GM23338 (cell line): ENCODE measurements at regions not wholly inside any gene's neighbourhood (a gene's known extent, or its start where the extent isn't known, plus 50 kb on each side); places are given as distances from the start of the nearest gene placed in this dataset.

ENCODE experiments used
- ATAC-seq: fragments of 200-7000 bp; cut with Tn5 transposase; 3 replicates; pipeline ENCODE4 v1.9.1; 2020
- DNase-seq: peaks from one replicate; pipeline ENCODE4 v3.0.0-alpha.2; 2015; ENCODE audit warnings: low spot score
- H2AFZ ChIP-seq: fragments of 200-600 bp; sonication (generic); 2 replicates; pipeline ENCODE4 v1.8.0; 2016; ENCODE audit warnings: antibody characterized with exemption, mild to moderate bottlenecking, moderate library complexity
- H3F3A ChIP-seq: fragments of 200-600 bp; sonication (generic); replicated peaks from 2 replicates; pipeline ENCODE4 v1.8.0; 2017; ENCODE audit warnings: antibody characterized with exemption, mixed run types, low read depth
- H3K27ac ChIP-seq: fragments of 200-600 bp; sonication (generic); 2 replicates; pipeline ENCODE4 v1.6.1; 2016; ENCODE audit warnings: low read depth
- H3K27me3 ChIP-seq: fragments of 200-600 bp; sonication (generic); 2 replicates; pipeline ENCODE4 v1.8.0; 2016; ENCODE audit warnings: mild to moderate bottlenecking, mixed run types, moderate library complexity; ENCODE audit not compliant: insufficient read depth
- H3K36me3 ChIP-seq: fragments of 200-600 bp; sonication (generic); 2 replicates; pipeline ENCODE4 v1.8.0; 2016; ENCODE audit warnings: mild to moderate bottlenecking; ENCODE audit not compliant: insufficient read depth
- H3K4me1 ChIP-seq: fragments of 200-600 bp; sonication (generic); 2 replicates; pipeline ENCODE4 v1.8.0; 2016; ENCODE audit warnings: mild to moderate bottlenecking, moderate library complexity; ENCODE audit not compliant: insufficient read depth
- H3K4me2 ChIP-seq: fragments of 200-600 bp; sonication (generic); 2 replicates; pipeline ENCODE4 v1.7.1; 2017; ENCODE audit warnings: mixed run types
- H3K4me3 ChIP-seq: fragments of 200-600 bp; sonication (generic); 2 replicates; pipeline ENCODE4 v1.6.1; 2016; ENCODE audit warnings: mixed run types
- H3K79me2 ChIP-seq: fragments of 200-600 bp; sonication (generic); replicated peaks from 2 replicates; pipeline ENCODE4 v1.8.0; 2017; ENCODE audit warnings: mild to moderate bottlenecking; ENCODE audit not compliant: insufficient read depth
- H3K9me2 ChIP-seq: fragments of 200-600 bp; sonication (generic); 2 replicates; pipeline ENCODE4 v1.8.0; 2017; ENCODE audit not compliant: insufficient read depth
- H4K20me1 ChIP-seq: fragments of 200-600 bp; sonication (generic); replicated peaks from 2 replicates; pipeline ENCODE4 v1.8.0; 2017; ENCODE audit warnings: mild to moderate bottlenecking; ENCODE audit not compliant: insufficient read depth
- H3K27ac Mint-ChIP-seq: 2 replicates; pipeline ENCODE4 v1.8.0; 2020; ENCODE audit warnings: inconsistent platforms, mild to moderate bottlenecking, moderate library complexity, mixed read lengths
- H3K27me3 Mint-ChIP-seq: 3 replicates; pipeline ENCODE4 v1.8.0; 2022; ENCODE audit warnings: low read depth, mild to moderate bottlenecking, moderate library complexity, mixed read lengths, inconsistent platforms; ENCODE audit not compliant: insufficient read depth, poor library complexity
- H3K36me3 Mint-ChIP-seq: 3 replicates; pipeline ENCODE4 v1.8.0; 2021; ENCODE audit warnings: low read depth, mild to moderate bottlenecking, inconsistent platforms, moderate library complexity, mixed read lengths
- H3K4me1 Mint-ChIP-seq: 3 replicates; pipeline ENCODE4 v1.8.0; 2020; ENCODE audit warnings: mild to moderate bottlenecking, inconsistent platforms, mixed read lengths
- H3K4me3 Mint-ChIP-seq: 3 replicates; pipeline ENCODE4 v1.8.0; 2021; ENCODE audit warnings: moderate library complexity, mild to moderate bottlenecking, inconsistent platforms, mixed read lengths
- H3K9me3 Mint-ChIP-seq: 3 replicates; pipeline ENCODE4 v1.8.0; 2020; ENCODE audit warnings: moderate library complexity, mild to moderate bottlenecking, inconsistent platforms, mixed read lengths
- CREB1 ChIP-seq: fragments of 250-450 bp; sonication (Bioruptor Pico); IDR thresholded peaks from 2 replicates; pipeline ENCODE4 v1.5.0; 2020; ENCODE audit warnings: low read depth, mild to moderate bottlenecking, moderate library complexity
- ETS1 ChIP-seq: IDR thresholded peaks from 2 replicates; pipeline ENCODE4 v1.6.1; 2016; ENCODE audit warnings: antibody characterized with exemption
- EZH2 ChIP-seq: fragments of 200-600 bp; sonication (generic); IDR thresholded peaks from one replicate; pipeline ENCODE4 v1.8.0; 2017; ENCODE audit warnings: antibody characterized with exemption, mild to moderate bottlenecking, low read depth; ENCODE audit not compliant: unreplicated experiment
- EZH2phosphoT487 ChIP-seq: fragments of 200-600 bp; sonication (generic); IDR thresholded peaks from one replicate; pipeline ENCODE4 v1.8.1; 2018; ENCODE audit warnings: antibody characterized with exemption; ENCODE audit not compliant: unreplicated experiment
- JUNB ChIP-seq: IDR thresholded peaks from one replicate; pipeline ENCODE4 v1.6.1; 2016; ENCODE audit warnings: antibody characterized with exemption; ENCODE audit not compliant: unreplicated experiment
- POLR2AphosphoS5 ChIP-seq: IDR thresholded peaks from 2 replicates; pipeline ENCODE4 v1.6.1; 2016; ENCODE audit warnings: antibody characterized with exemption, low read depth
- STAT1 ChIP-seq: IDR thresholded peaks from one replicate; pipeline ENCODE4 v1.6.1; 2016; ENCODE audit warnings: antibody characterized with exemption; ENCODE audit not compliant: unreplicated experiment
- ZNF331 ChIP-seq: fragments of 250-450 bp; sonication (Bioruptor Pico); IDR thresholded peaks from 2 replicates; pipeline ENCODE4 v1.5.0; 2020; ENCODE audit warnings: low read depth, mild to moderate bottlenecking, moderate library complexity
- TF ChIP-seq, protein P1 (sequence below): IDR thresholded peaks from one replicate; pipeline ENCODE4 v1.6.1; 2018; ENCODE audit warnings: antibody characterized with exemption; ENCODE audit not compliant: unreplicated experiment
- TF ChIP-seq, protein P2 (sequence below), 2 experiments: fragments of 200-600 bp in 1 of 2; sonication (generic) in 1 of 2; conservative IDR thresholded peaks; 2 replicates each; pipeline versions ENCODE4 v1.5.1 to v1.6.1; 2016 to 2017; ENCODE audit warnings: antibody characterized with exemption in 2 of 2, low read depth in 2 of 2, mild to moderate bottlenecking in 2 of 2, moderate library complexity in 1 of 2

DNA sequence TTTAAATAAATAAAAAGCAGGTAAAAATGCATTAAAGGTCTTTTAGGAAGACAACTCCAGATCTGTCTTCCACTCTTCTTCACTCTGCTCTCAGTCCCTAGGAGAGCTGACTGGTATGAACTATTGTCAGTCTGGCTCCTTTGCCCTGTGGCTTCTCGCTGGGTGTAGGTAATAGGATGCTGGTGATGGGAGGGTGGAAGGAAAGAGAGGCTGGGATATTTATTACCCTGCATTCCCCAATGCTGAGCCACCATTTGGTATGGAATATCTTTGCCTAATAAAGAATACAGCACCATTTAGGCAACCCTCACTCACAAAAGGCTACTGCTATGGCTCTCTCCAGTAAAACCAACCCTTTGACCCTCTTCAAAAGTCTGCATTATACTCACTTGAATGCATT, 326.9 kb downstream of the CNTN3 start:
- Histone ChIP-seq H3K4me2 (no peak overlapping the region), H3K9me2 (peaks cover 6% of the 10 kb centered on the region; the same call in 1 of the 2 replicates), H3K27me3 (no peaks in the 10 kb centered on the region), H3K4me1 (no peaks in the 10 kb centered on the region), H3K27ac (no peak overlapping the region), H3F3A (no peaks in the 10 kb centered on the region), H3K36me3 (no peaks in the 10 kb centered on the region), H4K20me1 (no peaks in the 10 kb centered on the region), H2AFZ (no peak overlapping the region), H3K79me2 (no peaks in the 10 kb centered on the region), H3K4me3 (no peak overlapping the region)
- TF ChIP-seq EZH2 (no peak), ETS1 (no peak), CREB1 (CRISPR knock-in tag) (no peak), STAT1 (no peak), EZH2phosphoT487 (no peak)
- TF ChIP-seq, protein P1, sequence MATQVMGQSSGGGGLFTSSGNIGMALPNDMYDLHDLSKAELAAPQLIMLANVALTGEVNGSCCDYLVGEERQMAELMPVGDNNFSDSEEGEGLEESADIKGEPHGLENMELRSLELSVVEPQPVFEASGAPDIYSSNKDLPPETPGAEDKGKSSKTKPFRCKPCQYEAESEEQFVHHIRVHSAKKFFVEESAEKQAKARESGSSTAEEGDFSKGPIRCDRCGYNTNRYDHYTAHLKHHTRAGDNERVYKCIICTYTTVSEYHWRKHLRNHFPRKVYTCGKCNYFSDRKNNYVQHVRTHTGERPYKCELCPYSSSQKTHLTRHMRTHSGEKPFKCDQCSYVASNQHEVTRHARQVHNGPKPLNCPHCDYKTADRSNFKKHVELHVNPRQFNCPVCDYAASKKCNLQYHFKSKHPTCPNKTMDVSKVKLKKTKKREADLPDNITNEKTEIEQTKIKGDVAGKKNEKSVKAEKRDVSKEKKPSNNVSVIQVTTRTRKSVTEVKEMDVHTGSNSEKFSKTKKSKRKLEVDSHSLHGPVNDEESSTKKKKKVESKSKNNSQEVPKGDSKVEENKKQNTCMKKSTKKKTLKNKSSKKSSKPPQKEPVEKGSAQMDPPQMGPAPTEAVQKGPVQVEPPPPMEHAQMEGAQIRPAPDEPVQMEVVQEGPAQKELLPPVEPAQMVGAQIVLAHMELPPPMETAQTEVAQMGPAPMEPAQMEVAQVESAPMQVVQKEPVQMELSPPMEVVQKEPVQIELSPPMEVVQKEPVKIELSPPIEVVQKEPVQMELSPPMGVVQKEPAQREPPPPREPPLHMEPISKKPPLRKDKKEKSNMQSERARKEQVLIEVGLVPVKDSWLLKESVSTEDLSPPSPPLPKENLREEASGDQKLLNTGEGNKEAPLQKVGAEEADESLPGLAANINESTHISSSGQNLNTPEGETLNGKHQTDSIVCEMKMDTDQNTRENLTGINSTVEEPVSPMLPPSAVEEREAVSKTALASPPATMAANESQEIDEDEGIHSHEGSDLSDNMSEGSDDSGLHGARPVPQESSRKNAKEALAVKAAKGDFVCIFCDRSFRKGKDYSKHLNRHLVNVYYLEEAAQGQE, result no peak
- no peak for ATAC-seq
- no peaks in the 10 kb centered on the region; the same call in 2 of the 3 replicates for H3K9me3 Mint-ChIP-seq
- H3K36me3 Mint-ChIP-seq, result no peaks in the 10 kb centered on the region
- peaks cover under 1% of the 10 kb centered on the region; the same call in 2 of the 3 replicates for H3K4me1 Mint-ChIP-seq
- DNase-seq, result no peak
- no peak overlapping the region for H3K27ac Mint-ChIP-seq
- no peaks in the 10 kb centered on the region for H3K27me3 Mint-ChIP-seq
- H3K4me3 Mint-ChIP-seq, result no peak overlapping the region

- Histone ChIP-seq H3K36me3 (no peaks in the 10 kb centered on the region), H3K79me2 (no peaks in the 10 kb centered on the region), H4K20me1 (no peaks in the 10 kb centered on the region), H3K27ac (no peak overlapping the region), H3K9me2 (no peaks in the 10 kb centered on the region), H3K4me2 (no peak overlapping the region), H3K4me3 (no peak overlapping the region), H3K27me3 (no peaks in the 10 kb centered on the region), H3F3A (no peaks in the 10 kb centered on the region), H3K4me1 (no peaks in the 10 kb centered on the region), H2AFZ (no peak overlapping the region)
- DNase-seq (no peak), ATAC-seq (no peak)
- Mint-ChIP-seq H3K36me3 (peaks cover 5% of the 10 kb centered on the region; the same call in 1 of the 3 replicates), H3K4me1 (no peaks in the 10 kb centered on the region; the same call in 2 of the 3 replicates), H3K9me3 (peaks cover 19% of the 10 kb centered on the region), H3K4me3 (no peak overlapping the region), H3K27me3 (peaks cover 2% of the 10 kb centered on the region), H3K27ac (no peak overlapping the region)
- TF ChIP-seq ZNF331, result no peak
- TF ChIP-seq EZH2phosphoT487, result no peak
- TF ChIP-seq POLR2AphosphoS5, result no peak
- TF ChIP-seq, protein P2, sequence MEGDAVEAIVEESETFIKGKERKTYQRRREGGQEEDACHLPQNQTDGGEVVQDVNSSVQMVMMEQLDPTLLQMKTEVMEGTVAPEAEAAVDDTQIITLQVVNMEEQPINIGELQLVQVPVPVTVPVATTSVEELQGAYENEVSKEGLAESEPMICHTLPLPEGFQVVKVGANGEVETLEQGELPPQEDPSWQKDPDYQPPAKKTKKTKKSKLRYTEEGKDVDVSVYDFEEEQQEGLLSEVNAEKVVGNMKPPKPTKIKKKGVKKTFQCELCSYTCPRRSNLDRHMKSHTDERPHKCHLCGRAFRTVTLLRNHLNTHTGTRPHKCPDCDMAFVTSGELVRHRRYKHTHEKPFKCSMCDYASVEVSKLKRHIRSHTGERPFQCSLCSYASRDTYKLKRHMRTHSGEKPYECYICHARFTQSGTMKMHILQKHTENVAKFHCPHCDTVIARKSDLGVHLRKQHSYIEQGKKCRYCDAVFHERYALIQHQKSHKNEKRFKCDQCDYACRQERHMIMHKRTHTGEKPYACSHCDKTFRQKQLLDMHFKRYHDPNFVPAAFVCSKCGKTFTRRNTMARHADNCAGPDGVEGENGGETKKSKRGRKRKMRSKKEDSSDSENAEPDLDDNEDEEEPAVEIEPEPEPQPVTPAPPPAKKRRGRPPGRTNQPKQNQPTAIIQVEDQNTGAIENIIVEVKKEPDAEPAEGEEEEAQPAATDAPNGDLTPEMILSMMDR (conservative IDR thresholded peaks at IDR 0.05; ENCODE audit: low read depth in 2 of 2), result no peak
- no peak for TF ChIP-seq CREB1 (CRISPR knock-in tag)
- TF ChIP-seq EZH2, result no peak
- TF ChIP-seq ETS1, result no peak
- TF ChIP-seq, protein P1, result no peak
- no peak for TF ChIP-seq JUNB
Observed at GRCh38 chr3:74282202-74282601, 332.3 kb downstream of the CNTN3 start.
